ENCODE measurements at regions not wholly inside any gene's neighbourhood (a gene's known extent, or its start where the extent isn't known, plus 50 kb on each side); places are given as distances from the start of the nearest gene placed in this dataset.
"Not testable (repeated sequence)": the region's sequence is repeated elsewhere in the genome, so short reads cannot be mapped to it uniquely, and the experiment has no call there.

DNA sequence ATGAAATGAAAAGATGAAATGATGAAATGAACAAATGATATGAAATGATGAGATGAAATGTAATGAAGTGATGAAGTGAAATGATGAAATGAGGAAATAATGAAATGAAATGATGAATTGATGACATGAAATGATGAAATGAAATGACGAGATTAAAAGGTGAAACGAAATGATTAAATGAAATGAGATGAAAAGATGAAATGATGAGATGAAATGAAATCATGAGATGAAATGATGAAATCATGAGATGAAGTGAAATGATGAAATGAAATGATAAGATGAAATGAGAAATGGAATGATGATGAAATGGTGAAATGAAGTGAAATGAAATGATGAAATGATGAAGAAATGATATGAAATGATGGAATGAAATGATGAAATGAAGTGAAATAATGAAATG is 221.7 kb upstream of the VKORC1L1 start:
- CTCF ChIA-PET; POLR2A ChIA-PET; DNase-seq (ENCODE audit: extremely low spot score): not testable (repeated sequence)

DNA sequence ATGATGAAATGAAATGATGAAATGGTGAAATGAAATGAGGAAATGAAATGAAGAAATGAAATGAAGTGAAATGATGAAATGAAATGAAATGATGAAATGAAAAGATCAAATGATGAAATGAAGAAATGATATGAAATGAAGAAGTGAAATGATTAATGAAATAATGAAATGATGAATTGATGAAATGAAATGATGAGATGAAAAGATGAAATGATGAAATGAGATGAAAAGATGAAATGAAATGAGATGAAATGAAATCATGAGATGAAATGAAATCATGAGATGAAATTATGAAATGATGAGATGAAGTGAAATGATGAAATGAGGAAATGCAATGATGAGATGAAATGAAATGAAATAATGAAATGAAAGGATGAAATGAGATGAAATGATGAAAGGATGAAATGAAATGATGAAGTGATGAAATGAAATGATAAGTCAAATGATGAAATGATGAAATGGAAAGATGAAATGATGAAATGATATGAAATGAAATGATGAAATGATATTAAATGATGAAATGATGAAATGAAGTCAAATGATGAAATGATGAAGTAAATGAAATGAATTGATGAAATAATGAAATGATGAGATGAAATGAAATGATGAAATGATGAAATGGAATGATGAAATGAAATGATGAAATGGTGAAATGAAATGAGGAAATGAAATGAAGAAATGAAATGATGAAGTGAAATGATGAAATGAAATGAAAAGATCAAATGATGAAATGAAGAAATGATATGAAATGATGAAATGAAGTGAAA is 220.9 kb upstream of the VKORC1L1 start:
- POLR2A ChIA-PET; DNase-seq (ENCODE audit: extremely low spot score); CTCF ChIA-PET: not testable (repeated sequence)

DNA sequence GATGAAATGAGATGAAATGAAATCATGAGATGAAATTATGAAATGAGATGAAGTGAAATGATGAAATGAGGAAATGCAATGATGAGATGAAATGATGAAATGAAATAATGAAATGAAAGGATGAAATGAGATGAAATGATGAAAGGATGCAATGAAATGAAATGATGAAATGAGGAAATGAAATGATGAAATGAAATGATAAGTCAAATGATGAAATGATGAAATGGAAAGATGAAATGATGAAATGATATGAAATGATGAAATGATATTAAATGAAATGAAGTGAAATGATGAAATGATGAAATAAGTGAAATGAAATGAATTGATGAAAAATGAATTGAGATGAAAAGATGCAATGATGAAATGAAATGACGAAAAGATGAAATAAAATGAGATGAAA is 220.2 kb upstream of the VKORC1L1 start:
- DNase-seq (ENCODE audit: extremely low spot score); POLR2A ChIA-PET; CTCF ChIA-PET: not testable (repeated sequence)

DNA sequence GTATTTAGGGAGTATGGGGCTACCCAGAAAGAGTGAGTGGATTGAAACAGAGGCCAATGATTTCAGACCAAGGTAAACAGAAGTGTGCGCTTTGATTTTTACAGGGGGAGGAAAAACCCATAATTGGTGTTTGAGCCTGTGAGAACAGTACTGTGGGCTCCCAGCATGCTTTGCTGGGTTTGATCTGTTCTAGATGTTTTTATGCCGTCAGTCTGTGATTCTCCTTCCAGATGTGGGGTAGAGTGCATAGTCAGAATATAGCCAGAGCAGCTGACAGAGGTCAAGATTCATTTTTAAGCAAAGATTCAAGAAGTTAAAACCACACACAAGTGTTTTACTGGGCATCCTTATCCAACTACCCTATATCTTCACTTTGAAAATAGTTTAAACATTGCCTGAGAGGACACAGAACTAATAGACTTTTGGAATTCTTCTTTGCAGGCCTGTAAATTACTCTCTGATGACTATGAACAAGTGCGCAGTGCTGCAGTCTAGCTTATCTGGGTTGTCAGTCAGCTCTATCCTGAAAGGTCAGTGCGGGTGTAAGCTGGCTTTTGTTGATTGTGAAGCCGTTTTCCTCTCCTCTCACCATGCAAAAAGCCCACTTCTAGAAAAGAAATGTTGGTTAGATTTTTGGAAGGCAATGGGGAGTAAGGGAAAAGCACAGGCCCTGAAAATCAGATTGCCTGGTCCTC is 216.2 kb upstream of the VKORC1L1 start:
- DNase-seq (ENCODE audit: extremely low spot score); POLR2A ChIA-PET; CTCF ChIA-PET: not testable (repeated sequence)

DNA sequence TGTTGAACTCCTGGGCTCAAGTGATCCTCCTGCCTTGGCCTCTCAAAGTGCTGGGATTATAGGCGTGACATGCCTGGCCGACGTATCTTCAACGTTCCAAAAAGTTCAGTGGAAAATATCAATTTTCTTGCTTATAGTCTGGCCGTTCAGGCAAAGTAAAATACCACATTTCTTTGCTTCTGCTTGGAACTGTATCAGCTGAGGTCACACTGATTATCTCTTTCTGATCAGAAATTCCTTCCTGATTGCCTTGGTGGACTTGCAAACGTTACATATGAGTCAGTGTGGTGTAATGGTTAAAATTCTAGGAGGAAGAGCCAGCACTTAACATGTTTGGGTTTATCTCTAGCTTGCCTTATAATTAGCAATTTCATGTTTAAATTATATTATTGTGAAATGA is 189.5 kb upstream of the VKORC1L1 start:
- POLR2A ChIA-PET; CTCF ChIA-PET; DNase-seq (ENCODE audit: extremely low spot score): not testable (repeated sequence)

DNA sequence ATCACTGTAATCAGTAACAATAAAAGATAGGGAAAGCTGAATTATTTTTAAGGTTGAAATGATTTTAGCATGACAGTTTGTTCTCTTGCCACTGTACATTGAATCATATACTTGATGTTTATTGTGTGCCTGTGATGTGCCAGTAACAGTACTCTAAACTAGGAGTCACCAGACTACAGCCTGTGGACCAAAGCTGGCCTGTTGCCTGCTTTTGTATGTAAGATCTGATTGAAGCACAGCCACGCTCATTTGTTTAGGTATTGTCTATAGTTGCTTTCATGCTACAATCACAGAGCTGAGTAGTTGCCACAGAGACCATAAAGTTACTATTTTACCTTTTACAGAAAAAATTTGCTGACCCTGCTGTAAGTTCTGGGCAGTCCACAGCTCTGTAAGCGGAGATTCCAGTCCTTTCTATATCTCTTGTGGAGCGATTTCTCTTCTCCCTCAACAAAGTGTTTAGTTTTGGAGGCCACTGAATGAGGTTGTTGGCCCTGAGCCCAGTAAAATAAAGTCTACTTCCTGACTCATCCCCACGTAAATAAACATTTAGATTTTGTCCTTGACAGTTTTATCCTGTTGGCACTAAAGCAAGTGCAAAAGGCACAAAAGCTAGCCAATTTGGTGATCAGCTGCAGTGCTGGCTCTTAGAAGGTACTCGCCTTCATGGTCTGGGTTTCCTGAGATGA is 173.7 kb upstream of the VKORC1L1 start:
- CTCF ChIA-PET; DNase-seq (ENCODE audit: extremely low spot score); POLR2A ChIA-PET: not testable (repeated sequence)

DNA sequence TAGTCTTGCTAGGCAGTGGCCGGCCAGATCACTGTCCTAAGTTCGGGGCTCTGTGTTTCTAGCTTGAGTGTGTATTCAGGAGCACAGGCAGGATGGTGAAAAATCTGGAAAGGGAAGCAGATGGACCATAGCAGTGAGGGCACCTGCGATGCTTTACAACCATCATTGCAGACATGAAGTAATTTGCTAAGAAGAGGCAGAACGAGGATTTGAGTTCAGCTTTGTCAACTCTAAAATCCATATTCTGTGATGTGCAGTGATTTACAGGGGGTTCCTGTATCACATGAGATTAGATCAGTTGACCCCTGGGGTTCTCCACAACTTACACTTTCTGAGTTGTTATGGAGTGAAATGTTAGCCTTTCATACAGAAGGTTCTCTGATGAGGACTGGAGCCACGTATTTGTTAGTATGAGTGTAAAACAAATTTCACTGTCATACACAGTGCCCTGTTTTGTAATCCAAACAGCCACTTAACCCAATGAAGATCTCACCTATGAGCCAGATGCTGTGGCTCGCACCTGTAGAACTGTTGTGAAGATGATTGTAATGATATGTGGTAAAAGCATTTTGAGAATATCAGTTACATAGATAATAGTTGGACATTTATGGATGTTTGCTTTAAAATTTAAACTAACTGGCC is 173.0 kb upstream of the VKORC1L1 start:
- DNase-seq (ENCODE audit: extremely low spot score); CTCF ChIA-PET: not testable (repeated sequence)

DNA sequence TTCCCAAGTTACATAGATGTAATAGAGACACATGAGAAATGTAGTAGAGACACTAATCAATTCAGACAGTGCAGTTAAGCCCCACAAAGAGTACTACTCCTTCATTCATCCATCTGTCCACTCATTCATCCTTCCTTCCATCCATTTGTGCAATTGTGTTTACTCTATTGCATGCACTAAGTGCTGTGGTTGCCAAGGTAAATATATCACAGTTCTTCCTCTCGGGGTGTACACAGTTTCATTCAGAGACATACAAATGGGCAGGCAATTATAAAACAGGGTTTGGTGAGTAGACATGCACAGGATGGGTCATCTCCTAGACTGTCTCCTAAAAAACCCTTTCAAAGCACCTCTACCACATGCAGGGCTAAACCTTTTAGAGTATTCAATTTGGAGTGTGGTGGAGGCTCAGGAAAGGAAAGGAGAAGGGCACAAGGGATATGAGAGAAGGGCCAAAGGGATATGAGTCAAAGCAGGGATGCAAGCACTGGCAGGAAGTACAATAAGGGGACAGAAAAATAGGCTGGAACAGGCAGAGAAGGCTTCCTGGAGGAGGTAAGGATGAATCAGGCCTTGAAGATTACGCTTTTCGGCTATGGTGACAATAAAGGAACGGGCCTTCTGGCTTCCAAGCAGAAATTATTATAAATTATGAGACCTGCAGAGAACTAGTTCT is 153.6 kb upstream of the VKORC1L1 start:
- POLR2A ChIA-PET; DNase-seq (ENCODE audit: extremely low spot score); CTCF ChIA-PET: not testable (repeated sequence)

More for the DNA sequence above, 173.0 kb upstream of the VKORC1L1 start:
- POLR2A ChIA-PET: not testable (repeated sequence)

DNA sequence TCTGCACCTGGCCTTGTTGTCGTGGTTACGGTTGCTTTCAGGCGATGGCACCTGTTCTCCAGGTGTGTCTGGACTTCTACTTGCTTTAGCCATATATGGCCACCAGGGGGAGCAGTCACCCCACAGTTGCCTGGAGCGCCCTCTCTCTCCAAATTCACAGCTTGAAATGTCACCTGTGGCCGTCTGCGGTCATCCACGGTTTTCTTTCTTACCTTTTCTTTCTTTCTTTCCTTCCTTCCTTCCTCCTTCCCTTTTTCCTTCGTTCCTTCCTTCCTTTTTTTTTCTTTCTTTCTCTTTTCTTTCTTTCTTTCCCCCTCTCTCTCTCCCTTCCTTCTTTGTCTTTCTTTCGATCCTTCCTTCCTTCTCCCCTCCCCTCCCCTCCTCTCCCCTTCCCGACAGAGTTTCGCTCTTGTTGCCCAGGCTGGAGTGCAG is 150.5 kb upstream of the VKORC1L1 start:
- DNase-seq (ENCODE audit: extremely low spot score): peak; percentile 65

DNA sequence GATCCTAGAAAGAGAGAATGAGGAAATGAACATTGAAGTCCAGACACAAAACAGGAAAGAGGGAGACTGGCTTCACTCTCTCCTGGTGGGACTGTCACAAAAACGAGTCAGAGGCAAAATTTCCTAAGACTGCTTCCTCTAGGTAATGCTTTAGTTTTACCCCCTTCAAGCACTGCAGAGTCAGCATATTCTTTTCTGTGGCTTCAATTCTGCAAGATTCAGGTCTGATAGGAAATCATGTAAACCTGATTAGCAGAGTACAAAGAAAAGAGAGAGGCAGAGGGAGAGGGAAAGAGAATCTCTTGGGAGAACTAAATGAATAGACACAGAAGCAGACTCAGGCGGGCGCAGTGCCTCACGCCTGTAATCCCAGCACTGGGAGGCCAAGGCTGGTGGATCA is 145.7 kb upstream of the VKORC1L1 start:
- CTCF ChIA-PET: not testable (repeated sequence)
- POLR2A ChIA-PET: interaction anchor here (0.6 kb wide), 1 partner anchor 22 kb away, joined by 5 read pairs; no protein-coding TSS in a partner anchor

More for the DNA sequence above, 150.5 kb upstream of the VKORC1L1 start:
- ChIA-PET CTCF (interaction anchor here (1.0 to 2.1 kb wide), 3 partner anchors 11 to 118 kb away, joined by 3 to 22 read pairs (median 4); no protein-coding TSS in a partner anchor), POLR2A (no interaction called here)
- TF ChIP-seq, protein P1, sequence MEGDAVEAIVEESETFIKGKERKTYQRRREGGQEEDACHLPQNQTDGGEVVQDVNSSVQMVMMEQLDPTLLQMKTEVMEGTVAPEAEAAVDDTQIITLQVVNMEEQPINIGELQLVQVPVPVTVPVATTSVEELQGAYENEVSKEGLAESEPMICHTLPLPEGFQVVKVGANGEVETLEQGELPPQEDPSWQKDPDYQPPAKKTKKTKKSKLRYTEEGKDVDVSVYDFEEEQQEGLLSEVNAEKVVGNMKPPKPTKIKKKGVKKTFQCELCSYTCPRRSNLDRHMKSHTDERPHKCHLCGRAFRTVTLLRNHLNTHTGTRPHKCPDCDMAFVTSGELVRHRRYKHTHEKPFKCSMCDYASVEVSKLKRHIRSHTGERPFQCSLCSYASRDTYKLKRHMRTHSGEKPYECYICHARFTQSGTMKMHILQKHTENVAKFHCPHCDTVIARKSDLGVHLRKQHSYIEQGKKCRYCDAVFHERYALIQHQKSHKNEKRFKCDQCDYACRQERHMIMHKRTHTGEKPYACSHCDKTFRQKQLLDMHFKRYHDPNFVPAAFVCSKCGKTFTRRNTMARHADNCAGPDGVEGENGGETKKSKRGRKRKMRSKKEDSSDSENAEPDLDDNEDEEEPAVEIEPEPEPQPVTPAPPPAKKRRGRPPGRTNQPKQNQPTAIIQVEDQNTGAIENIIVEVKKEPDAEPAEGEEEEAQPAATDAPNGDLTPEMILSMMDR (IDR thresholded peaks at IDR 0.05; ENCODE audit: control extremely low read depth, extremely low read depth, low read depth, missing control alignments): peak; percentile 80

DNA sequence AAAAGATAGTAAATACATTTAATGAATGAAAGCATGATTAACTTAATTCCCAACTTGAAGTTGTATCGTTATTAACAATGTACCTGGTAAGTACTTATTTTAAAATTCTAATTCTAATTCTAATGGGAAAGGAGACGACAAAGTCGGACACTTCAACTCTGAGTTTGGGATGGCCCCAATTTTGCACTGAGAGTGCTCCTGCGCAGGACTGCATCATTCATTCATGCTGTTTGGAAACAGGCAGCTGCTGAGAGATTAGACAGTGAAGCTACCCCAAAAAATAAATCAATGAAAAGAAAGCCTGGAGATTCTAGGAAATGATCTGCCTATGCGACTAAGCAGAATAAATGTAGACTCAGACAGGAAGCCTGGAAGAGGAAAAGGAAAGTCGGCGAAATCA is 141.7 kb upstream of the VKORC1L1 start:
- CTCF ChIA-PET: interaction anchor here (1.3 kb wide), 1 partner anchor 86 kb away, joined by 4 read pairs; no protein-coding TSS in a partner anchor
- no peak for DNase-seq (ENCODE audit: extremely low spot score)
- POLR2A ChIA-PET: no interaction called here
- TF ChIP-seq, protein P1 (IDR thresholded peaks at IDR 0.05; ENCODE audit: control extremely low read depth, extremely low read depth, low read depth, missing control alignments): no peak

More for the DNA sequence above, 145.7 kb upstream of the VKORC1L1 start:
- not testable (repeated sequence) for DNase-seq (ENCODE audit: extremely low spot score)
